Karpas-422 (cell line): ENCODE measurements at regions not wholly inside any gene's neighbourhood (a gene's known extent, or its start where the extent isn't known, plus 50 kb on each side); places are given as distances from the start of the nearest gene placed in this dataset.

Source experiments
- DNase-seq: peaks from one replicate; pipeline ENCODE4 v3.0.0-alpha.2; 2015
- H2AFZ ChIP-seq: fragments of 200-600 bp; sonication (generic); 2 replicates; pipeline ENCODE4 v1.6.1; 2014; ENCODE audit warnings: antibody characterized with exemption, low read length, mixed read lengths
- H3K27ac ChIP-seq: fragments of 200-600 bp; sonication (generic); 2 replicates; pipeline ENCODE4 v1.5.1; 2014; ENCODE audit warnings: mild to moderate bottlenecking, low read length, moderate library complexity
- H3K27me3 ChIP-seq: fragments of 200-600 bp; sonication (generic); 2 replicates; pipeline ENCODE4 v1.6.1; 2014; ENCODE audit warnings: low read length, mixed read lengths
- H3K36me3 ChIP-seq: fragments of 200-600 bp; sonication (generic); 2 replicates; pipeline ENCODE4 v1.6.1; 2014; ENCODE audit warnings: low read length, mixed read lengths; ENCODE audit not compliant: insufficient read depth
- H3K4me1 ChIP-seq: fragments of 200-600 bp; sonication (generic); 2 replicates; pipeline ENCODE4 v1.6.1; 2014; ENCODE audit warnings: mild to moderate bottlenecking, low read length, mixed read lengths
- H3K4me2 ChIP-seq: fragments of 200-600 bp; sonication (generic); 2 replicates; pipeline ENCODE4 v1.6.1; 2014; ENCODE audit warnings: low read length, low read depth, mild to moderate bottlenecking; ENCODE audit not compliant: poor library complexity, severe bottlenecking
- H3K4me3 ChIP-seq: fragments of 200-600 bp; sonication (generic); 2 replicates; pipeline ENCODE4 v1.5.1; 2014; ENCODE audit warnings: mild to moderate bottlenecking, antibody characterized with exemption, low read length, mixed read lengths
- H3K79me2 ChIP-seq: fragments of 200-600 bp; sonication (generic); 2 replicates; pipeline ENCODE4 v1.6.1; 2014; ENCODE audit warnings: mild to moderate bottlenecking, low read length, mixed read lengths
- H3K9ac ChIP-seq: fragments of 200-600 bp; sonication (generic); 2 replicates; pipeline ENCODE4 v1.6.0; 2014; ENCODE audit warnings: low read length
- H3K9me2 ChIP-seq: fragments of 200-600 bp; sonication (generic), shearing (Covaris generic); replicated peaks from 2 replicates; pipeline ENCODE4 v1.6.0; 2014; ENCODE audit warnings: mild to moderate bottlenecking, low read length, moderate library complexity; ENCODE audit not compliant: insufficient read depth
- H3K9me3 ChIP-seq: fragments of 300-700, 200-600 bp; sonication (generic); 2 replicates; pipeline ENCODE4 v1.6.1; 2014; ENCODE audit warnings: low read length, mixed read lengths
- H4K20me1 ChIP-seq: fragments of 200-600 bp; sonication (generic); 2 replicates; pipeline ENCODE4 v1.6.1; 2014; ENCODE audit warnings: mild to moderate bottlenecking, antibody characterized with exemption, low read length, low read depth; ENCODE audit not compliant: insufficient read depth

- Histone ChIP-seq H3K79me2 (no peaks in the 10 kb centered on the region), H3K36me3 (no peaks in the 10 kb centered on the region), H3K27ac (no peak overlapping the region), H3K4me1 (no peaks in the 10 kb centered on the region), H2AFZ (no peak overlapping the region), H3K4me3 (no peak overlapping the region), H3K9ac (no peak overlapping the region), H4K20me1 (no peaks in the 10 kb centered on the region), H3K9me2 (no peaks in the 10 kb centered on the region), H3K4me2 (no peak overlapping the region), H3K27me3 (no peaks in the 10 kb centered on the region), H3K9me3 (no peaks in the 10 kb centered on the region)
- no peak for DNase-seq
Observed at GRCh38 chr13:67328895-67329294, 98.8 kb upstream of the PCDH9 start.

GRCh38 chr13:67318860-67319259 is 88.7 kb upstream of the PCDH9 start:
- H3K4me3 ChIP-seq = no peak overlapping the region
- no peak overlapping the region for H3K27ac ChIP-seq
- no peak overlapping the region for H3K4me2 ChIP-seq
- no peaks in the 10 kb centered on the region for H4K20me1 ChIP-seq
- H3K9me2 ChIP-seq = no peaks in the 10 kb centered on the region
- no peak for DNase-seq
- H3K27me3 ChIP-seq = no peaks in the 10 kb centered on the region
- H3K36me3 ChIP-seq = no peaks in the 10 kb centered on the region
- H3K9me3 ChIP-seq = no peaks in the 10 kb centered on the region
- 0 out of 2 replicates have a peak, but pooled peaks cover 4% of the 10 kb centered on the region for H3K4me1 ChIP-seq
- H2AFZ ChIP-seq = no peak overlapping the region
- no peaks in the 10 kb centered on the region for H3K79me2 ChIP-seq
- H3K9ac ChIP-seq = no peak overlapping the region

GRCh38 chr13:67318398-67318797 is 88.3 kb upstream of the PCDH9 start:
- Histone ChIP-seq H3K9me3 (no peaks in the 10 kb centered on the region), H3K4me2 (no peak overlapping the region), H3K36me3 (no peaks in the 10 kb centered on the region), H3K4me3 (no peak overlapping the region), H3K27me3 (no peaks in the 10 kb centered on the region), H3K9me2 (no peaks in the 10 kb centered on the region), H3K79me2 (no peaks in the 10 kb centered on the region), H4K20me1 (no peaks in the 10 kb centered on the region), H3K27ac (no peak overlapping the region), H3K4me1 (0 out of 2 replicates have a peak, but pooled peaks cover 4% of the 10 kb centered on the region), H3K9ac (no peak overlapping the region), H2AFZ (no peak overlapping the region)
- DNase-seq = no peak

- DNase-seq = no peak
- Histone ChIP-seq H4K20me1 (no peaks in the 10 kb centered on the region), H3K9me3 (no peaks in the 10 kb centered on the region), H2AFZ (peak overlapping the region; percentile 63), H3K27ac (no peak overlapping the region), H3K9me2 (no peaks in the 10 kb centered on the region), H3K4me3 (no peak overlapping the region), H3K4me1 (0 out of 2 replicates have a peak, but pooled peaks cover 4% of the 10 kb centered on the region), H3K4me2 (no peak overlapping the region), H3K36me3 (no peaks in the 10 kb centered on the region), H3K27me3 (no peaks in the 10 kb centered on the region), H3K9ac (no peak overlapping the region), H3K79me2 (no peaks in the 10 kb centered on the region)
Observed at GRCh38 chr13:67314405-67314804, 84.3 kb upstream of the PCDH9 start.

- Histone ChIP-seq H3K4me3 (no peak overlapping the region), H3K27me3 (no peaks in the 10 kb centered on the region), H3K4me2 (no peak overlapping the region), H4K20me1 (no peaks in the 10 kb centered on the region), H3K36me3 (no peaks in the 10 kb centered on the region), H2AFZ (peak overlapping the region; percentile 49; the same call in 1 of the 2 replicates), H3K9me2 (no peaks in the 10 kb centered on the region), H3K9me3 (no peaks in the 10 kb centered on the region), H3K4me1 (no peaks in the 10 kb centered on the region), H3K9ac (no peak overlapping the region), H3K27ac (no peak overlapping the region), H3K79me2 (no peaks in the 10 kb centered on the region)
- DNase-seq = no peak
Observed at GRCh38 chr13:67308004-67308772, 78.1 kb upstream of the PCDH9 start.

GRCh38 chr13:67306742-67307141 is 76.6 kb upstream of the PCDH9 start:
- H2AFZ ChIP-seq = no peak overlapping the region
- DNase-seq = no peak
- H4K20me1 ChIP-seq = no peaks in the 10 kb centered on the region

GRCh38 chr13:67303661-67304333 is 73.7 kb upstream of the PCDH9 start:
- H3K4me2 ChIP-seq = no peak overlapping the region
- H3K9ac ChIP-seq = no peak overlapping the region
- no peaks in the 10 kb centered on the region for H3K9me2 ChIP-seq
- H3K27ac ChIP-seq = no peak overlapping the region
- no peaks in the 10 kb centered on the region for H3K27me3 ChIP-seq
- H2AFZ ChIP-seq = no peak overlapping the region
- H3K4me1 ChIP-seq = no peaks in the 10 kb centered on the region
- H3K4me3 ChIP-seq = no peak overlapping the region
- no peaks in the 10 kb centered on the region for H4K20me1 ChIP-seq
- no peak for DNase-seq
- no peaks in the 10 kb centered on the region for H3K79me2 ChIP-seq
- no peaks in the 10 kb centered on the region for H3K9me3 ChIP-seq
- no peaks in the 10 kb centered on the region for H3K36me3 ChIP-seq

More at GRCh38 chr13:67306742-67307141, 76.6 kb upstream of the PCDH9 start:
- no peak overlapping the region for H3K4me2 ChIP-seq
- H3K79me2 ChIP-seq = no peaks in the 10 kb centered on the region
- H3K27ac ChIP-seq = no peak overlapping the region
- no peaks in the 10 kb centered on the region for H3K36me3 ChIP-seq
- H3K4me3 ChIP-seq = no peak overlapping the region
- no peak overlapping the region for H3K9ac ChIP-seq
- no peaks in the 10 kb centered on the region for H3K9me3 ChIP-seq
- H3K27me3 ChIP-seq = no peaks in the 10 kb centered on the region
- H3K4me1 ChIP-seq = no peaks in the 10 kb centered on the region
- no peaks in the 10 kb centered on the region for H3K9me2 ChIP-seq

- no peaks in the 10 kb centered on the region for H4K20me1 ChIP-seq
- H3K4me2 ChIP-seq = no peak overlapping the region
- H3K9me3 ChIP-seq = no peaks in the 10 kb centered on the region
- H3K79me2 ChIP-seq = no peaks in the 10 kb centered on the region
- no peaks in the 10 kb centered on the region for H3K4me1 ChIP-seq
- no peak for DNase-seq
- H3K4me3 ChIP-seq = no peak overlapping the region
- H3K27me3 ChIP-seq = no peaks in the 10 kb centered on the region
- H3K9ac ChIP-seq = no peak overlapping the region
- no peaks in the 10 kb centered on the region for H3K36me3 ChIP-seq
- no peak overlapping the region for H2AFZ ChIP-seq
- H3K9me2 ChIP-seq = no peaks in the 10 kb centered on the region
- no peak overlapping the region for H3K27ac ChIP-seq
Observed at GRCh38 chr13:67299751-67300150, 69.6 kb upstream of the PCDH9 start.
